GM12864 (cell line): ENCODE measurements at regions not wholly inside any gene's neighbourhood (a gene's known extent, or its start where the extent isn't known, plus 50 kb on each side); places are given as distances from the start of the nearest gene placed in this dataset.
"Not testable (repeated sequence)": the region's sequence is repeated elsewhere in the genome, so short reads cannot be mapped to it uniquely, and the experiment has no call there.

Experiments used
- DNase-seq: peaks from one replicate; pipeline ENCODE4 v3.0.0-alpha.2; 2011; ENCODE audit warnings: low read depth
- H3K4me3 ChIP-seq: 2 replicates; pipeline ENCODE4 v1.5.1; 2011; ENCODE audit warnings: mild to moderate bottlenecking, low read depth, low read length, control low read depth
- TF ChIP-seq, protein P1 (sequence below): IDR thresholded peaks from 2 replicates; pipeline ENCODE4 v1.5.1; 2011; ENCODE audit warnings: low read depth, mild to moderate bottlenecking, moderate library complexity, low read length, control low read depth, inconsistent platforms; ENCODE audit errors: missing control alignments

GRCh38 chr16:59826767-59827166, 1092.7 kb upstream of the GOT2 start:
- no peak for DNase-seq
- TF ChIP-seq, protein P1, sequence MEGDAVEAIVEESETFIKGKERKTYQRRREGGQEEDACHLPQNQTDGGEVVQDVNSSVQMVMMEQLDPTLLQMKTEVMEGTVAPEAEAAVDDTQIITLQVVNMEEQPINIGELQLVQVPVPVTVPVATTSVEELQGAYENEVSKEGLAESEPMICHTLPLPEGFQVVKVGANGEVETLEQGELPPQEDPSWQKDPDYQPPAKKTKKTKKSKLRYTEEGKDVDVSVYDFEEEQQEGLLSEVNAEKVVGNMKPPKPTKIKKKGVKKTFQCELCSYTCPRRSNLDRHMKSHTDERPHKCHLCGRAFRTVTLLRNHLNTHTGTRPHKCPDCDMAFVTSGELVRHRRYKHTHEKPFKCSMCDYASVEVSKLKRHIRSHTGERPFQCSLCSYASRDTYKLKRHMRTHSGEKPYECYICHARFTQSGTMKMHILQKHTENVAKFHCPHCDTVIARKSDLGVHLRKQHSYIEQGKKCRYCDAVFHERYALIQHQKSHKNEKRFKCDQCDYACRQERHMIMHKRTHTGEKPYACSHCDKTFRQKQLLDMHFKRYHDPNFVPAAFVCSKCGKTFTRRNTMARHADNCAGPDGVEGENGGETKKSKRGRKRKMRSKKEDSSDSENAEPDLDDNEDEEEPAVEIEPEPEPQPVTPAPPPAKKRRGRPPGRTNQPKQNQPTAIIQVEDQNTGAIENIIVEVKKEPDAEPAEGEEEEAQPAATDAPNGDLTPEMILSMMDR, result no peak

DNA sequence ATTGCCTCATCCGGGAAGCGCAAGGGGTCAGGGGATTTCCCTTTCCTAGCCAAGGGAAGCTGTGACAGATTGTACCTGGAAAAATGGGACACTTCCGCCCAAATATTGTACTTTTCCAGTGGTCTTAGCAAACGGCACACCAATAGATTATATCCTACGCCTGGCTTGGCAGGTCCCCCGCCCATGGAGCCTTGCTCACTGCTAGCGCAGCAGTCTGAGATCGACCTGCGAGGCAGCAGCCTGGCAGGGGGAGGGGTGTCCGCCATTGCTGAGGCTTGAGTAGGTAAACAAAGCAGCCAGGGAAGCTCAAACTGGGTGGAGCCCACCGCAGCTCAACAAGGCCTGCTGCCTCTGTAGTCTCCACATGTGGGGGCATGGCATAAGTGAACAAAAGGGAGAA, 1075.4 kb upstream of the GOT2 start:
- not testable (repeated sequence) for H3K4me3 ChIP-seq, DNase-seq

More at GRCh38 chr16:59826767-59827166, 1092.7 kb upstream of the GOT2 start:
- no peak overlapping the region for H3K4me3 ChIP-seq

DNA sequence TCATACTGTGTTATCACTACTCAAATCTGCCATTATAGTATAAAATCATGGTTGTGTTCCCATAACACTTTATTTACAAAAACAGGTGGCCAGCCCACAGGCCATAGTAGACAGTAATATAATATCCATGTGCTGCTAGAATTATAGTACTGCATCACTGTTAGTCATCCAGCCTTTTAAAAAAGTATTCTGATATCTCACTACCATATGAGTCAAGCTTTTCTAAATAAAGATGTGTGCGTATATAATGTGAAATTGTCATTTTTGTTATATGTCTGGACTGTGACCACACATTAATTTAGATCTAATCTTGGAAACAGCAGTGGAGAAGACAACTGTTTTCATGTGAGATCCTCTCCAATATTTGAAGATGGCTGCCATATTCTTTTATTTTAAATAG, 1049.1 kb upstream of the GOT2 start:
- no peak overlapping the region for H3K4me3 ChIP-seq
- TF ChIP-seq, protein P1, result no peak
- DNase-seq, result no peak

GRCh38 chr16:59773330-59773729, 1039.2 kb upstream of the GOT2 start:
- no peak for DNase-seq
- H3K4me3 ChIP-seq, result no peak overlapping the region
- TF ChIP-seq, protein P1, result no peak

- no peak overlapping the region for H3K4me3 ChIP-seq
- TF ChIP-seq, protein P1, result no peak
- DNase-seq, result no peak
These were observed 1025.2 kb upstream of the GOT2 start for GRCh38 chr16:59759296-59759695.

DNA sequence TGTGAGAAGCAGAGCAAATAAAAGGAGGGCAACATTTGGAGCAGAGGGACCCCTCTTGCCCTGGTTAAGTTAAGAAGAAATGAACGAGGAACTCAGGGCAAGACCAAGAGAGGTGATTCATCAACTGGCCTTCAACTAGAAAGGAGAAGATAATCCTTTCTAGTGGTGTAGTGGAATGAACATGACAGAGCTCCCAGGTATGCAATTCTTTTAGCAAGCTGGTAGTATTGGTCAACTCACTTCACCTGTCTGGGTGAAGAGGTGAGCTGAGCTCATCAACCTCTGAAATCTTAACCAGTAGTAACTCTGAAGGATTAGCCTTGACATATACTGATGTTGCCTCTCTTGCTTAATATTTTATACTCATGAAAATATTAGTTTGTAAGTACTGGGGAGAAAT, 1024.7 kb upstream of the GOT2 start:
- H3K4me3 ChIP-seq, result no peak overlapping the region
- DNase-seq, result no peak
- TF ChIP-seq, protein P1, result no peak

DNA sequence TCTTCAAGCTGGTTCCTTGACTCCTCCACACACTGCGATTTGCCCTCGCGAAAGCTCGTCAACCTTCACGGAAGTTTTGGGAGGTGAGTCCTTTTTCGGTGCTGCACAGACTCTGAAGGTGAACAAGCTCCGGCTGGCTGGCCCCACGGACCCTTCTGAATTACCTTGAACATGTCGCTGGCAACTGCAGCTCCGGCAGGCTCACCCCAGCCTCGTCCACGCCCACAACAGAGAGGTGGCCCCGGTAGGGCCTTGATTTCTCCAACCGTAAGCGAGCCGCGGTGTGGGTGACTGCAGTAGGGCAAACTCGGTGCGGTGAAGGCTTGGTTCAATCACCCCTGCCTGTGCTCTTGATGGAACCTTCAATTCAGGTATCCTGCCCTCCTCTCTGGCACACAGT, 1020.7 kb upstream of the GOT2 start:
- no peak for DNase-seq

More for the DNA sequence above, 1020.7 kb upstream of the GOT2 start:
- no peak overlapping the region for H3K4me3 ChIP-seq
- TF ChIP-seq, protein P1, result no peak
